ENCODE measurements at regions not wholly inside any gene's neighbourhood (a gene's known extent, or its start where the extent isn't known, plus 50 kb on each side); places are given as distances from the start of the nearest gene placed in this dataset.

DNA sequence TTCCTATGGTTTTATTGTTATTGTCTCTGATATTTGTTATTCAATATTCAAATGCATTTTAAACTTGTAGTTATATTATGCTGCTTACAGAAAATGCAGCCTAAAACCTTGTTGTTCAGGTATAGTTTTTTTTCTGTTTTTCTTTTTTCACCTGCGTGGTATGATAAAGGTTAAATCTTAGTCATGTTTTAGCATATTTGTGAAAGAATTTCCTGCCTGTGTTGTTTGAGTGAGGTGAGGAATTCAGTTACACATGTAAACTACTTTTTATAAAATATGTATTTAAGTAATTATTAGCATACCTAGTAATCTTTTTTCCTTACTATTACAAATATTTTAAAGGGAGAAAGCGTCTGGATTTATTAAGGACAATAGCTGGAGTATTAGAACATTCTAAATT, 90.0 kb upstream of the NAALADL2 start:
- H3K56ac ChIP-seq (replicated peaks; ENCODE audit: insufficient read length, low read depth, low read length), result no peak overlapping the region
- no peak overlapping the region for H2BK20ac ChIP-seq (ENCODE audit: low read length)
- no peak overlapping the region for H3K9ac ChIP-seq (replicated peaks in 1 of 4; ENCODE audit: extremely low read depth in 1 of 4, low read depth in 3 of 4, low read length in 3 of 4)
- H2AFZ ChIP-seq (ENCODE audit: low read length), result no peak overlapping the region
- H3K4me3 ChIP-seq (ENCODE audit: extremely low read depth in 1 of 4, insufficient read depth in 2 of 4, low read depth in 3 of 4, low read length in 4 of 4), result no peak overlapping the region
- H3K79me1 ChIP-seq (ENCODE audit: low read depth, low read length), result no peaks in the 10 kb centered on the region
- H3K4me2 ChIP-seq (ENCODE audit: insufficient read depth in 1 of 2, low read depth in 2 of 2, low read length in 2 of 2), result no peak overlapping the region
- H2BK5ac ChIP-seq (ENCODE audit: low read depth, low read length), result no peak overlapping the region
- no peak overlapping the region for H4K5ac ChIP-seq (ENCODE audit: insufficient read length, low read depth, low read length)
- POLR2A ChIA-PET (ENCODE audit: partially characterized antibody), result no interaction called here
- H3K14ac ChIP-seq (ENCODE audit: insufficient read length), result no peak overlapping the region
- 93% methylated on average over 2 of the region's 2 CpGs; no CpG with 5 or more reads in 1 of the 2 experiments for WGBS, 2 experiments (ENCODE audit: extremely low coverage in 1 of 2, insufficient coverage in 1 of 2, insufficient read length in 1 of 2, insufficient replicate concordance in 2 of 2, low coverage in 1 of 2, low lambda C conversion rate in 2 of 2, missing lambda C conversion rate in 1 of 2)
- no peaks in the 10 kb centered on the region for H3K79me2 ChIP-seq (ENCODE audit: control insufficient read depth in 1 of 2, insufficient read depth in 2 of 2, low read length in 2 of 2)
- no peak overlapping the region for H3K18ac ChIP-seq (ENCODE audit: extremely low read depth, low read length)
- CTCF ChIA-PET (ENCODE audit: partially characterized antibody), result no interaction called here
- no peaks in the 10 kb centered on the region for H3K9me3 ChIP-seq (ENCODE audit: insufficient read depth in 2 of 2, low read depth in 1 of 2, low read length in 1 of 2)
- H3K23me2 ChIP-seq (ENCODE audit: low read depth, low read length), result no peaks in the 10 kb centered on the region
- no peak overlapping the region for H2BK12ac ChIP-seq (ENCODE audit: low read depth, low read length)
- no peaks in the 10 kb centered on the region for H3K27me3 ChIP-seq (replicated peaks in 1 of 4; ENCODE audit: control insufficient read depth in 3 of 4, extremely low read depth in 1 of 4, insufficient read depth in 3 of 4, low read length in 3 of 4)
- H2BK15ac ChIP-seq (ENCODE audit: low read length), result no peak overlapping the region
- H4K91ac ChIP-seq (replicated peaks; ENCODE audit: insufficient read length, low read length), result no peak overlapping the region
- H4K20me1 ChIP-seq (replicated peaks in 1 of 2; ENCODE audit: control insufficient read depth in 1 of 2, insufficient read depth in 2 of 2, low read length in 2 of 2), result no peaks in the 10 kb centered on the region
- H3K4me1 ChIP-seq (replicated peaks in 1 of 4; ENCODE audit: control insufficient read depth in 3 of 4, insufficient read depth in 4 of 4, low read length in 3 of 4), result no peaks in the 10 kb centered on the region
- no peak overlapping the region for H2AK5ac ChIP-seq (ENCODE audit: low read depth, low read length)
- no peak for FAIRE-seq
- H3K23ac ChIP-seq (ENCODE audit: insufficient read length), result no peak overlapping the region
- no peaks in the 10 kb centered on the region for H3K36me3 ChIP-seq (ENCODE audit: control insufficient read depth in 2 of 4, insufficient read depth in 4 of 4, low read length in 3 of 4)
- H3K27ac ChIP-seq (ENCODE audit: low read depth, low read length), result no peak overlapping the region
- no peak overlapping the region for H4K8ac ChIP-seq (ENCODE audit: extremely low read depth, insufficient read depth, low read length)
- DNase-seq (ENCODE audit: low read depth in 1 of 2, low spot score in 2 of 2), result no peak
- H2BK120ac ChIP-seq (replicated peaks; ENCODE audit: low read depth, low read length), result no peak overlapping the region
- no peak overlapping the region for H3K4ac ChIP-seq (replicated peaks; ENCODE audit: insufficient read length, low read depth, low read length)
- TF ChIP-seq NANOG (IDR thresholded peaks at IDR 0.05; ENCODE audit: insufficient read depth, low read depth, low read length, poor library complexity, severe bottlenecking), result no peak
- TF ChIP-seq POU5F1 (IDR thresholded peaks at IDR 0.05; ENCODE audit: low read depth, low read length), result no peak
- no peak for TF ChIP-seq SP4 (IDR thresholded peaks at IDR 0.05; ENCODE audit: low read length)
- TF ChIP-seq RNF2 (IDR thresholded peaks at IDR 0.05; ENCODE audit: borderline replicate concordance, low read depth, low read length, missing control alignments, poor library complexity, severe bottlenecking), result no peak
- TF ChIP-seq KDM4A (IDR thresholded peaks at IDR 0.05; ENCODE audit: low read depth, low read length, severe bottlenecking), result no peak
- TF ChIP-seq RAD21 (IDR thresholded peaks at IDR 0.05 in 1 of 2, conservative IDR thresholded peaks at IDR 0.05 in 1 of 2; ENCODE audit: low read depth in 2 of 2, low read length in 2 of 2), result no peak
- TF ChIP-seq TCF12 (IDR thresholded peaks at IDR 0.05; ENCODE audit: low read depth, low read length), result no peak
- no peak for TF ChIP-seq GTF2F1 (IDR thresholded peaks at IDR 0.05; ENCODE audit: borderline replicate concordance, low read depth, low read length)
- no peak for TF ChIP-seq PHF8 (conservative IDR thresholded peaks at IDR 0.05; ENCODE audit: low read depth, low read length)
- TF ChIP-seq KDM1A (IDR thresholded peaks at IDR 0.05; ENCODE audit: borderline replicate concordance, low read length), result no peak
- no peak for TF ChIP-seq ZNF274 (IDR thresholded peaks at IDR 0.05; ENCODE audit: borderline replicate concordance, extremely low read depth, low read length)
- no peak for TF ChIP-seq BRCA1 (IDR thresholded peaks at IDR 0.05; ENCODE audit: low read depth, low read length)
- no peak for TF ChIP-seq HDAC2 (IDR thresholded peaks at IDR 0.05; ENCODE audit: borderline replicate concordance in 1 of 2, low read depth in 2 of 2, low read length in 2 of 2)
- no peak for TF ChIP-seq NRF1 (IDR thresholded peaks at IDR 0.05; ENCODE audit: low read depth, low read length)
